GM20000 (cell line): ENCODE measurements at regions not wholly inside any gene's neighbourhood (a gene's known extent, or its start where the extent isn't known, plus 50 kb on each side); places are given as distances from the start of the nearest gene placed in this dataset.

ENCODE experiments used
- DNase-seq: peaks from one replicate; pipeline ENCODE4 v3.0.0; 2012; ENCODE audit warnings: low spot score
- TF ChIP-seq, protein P1 (sequence below): IDR thresholded peaks from 2 replicates; pipeline ENCODE4 v1.5.1; 2012; ENCODE audit warnings: mild to moderate bottlenecking, control low read depth; ENCODE audit errors: extremely low read depth, missing control alignments

DNA sequence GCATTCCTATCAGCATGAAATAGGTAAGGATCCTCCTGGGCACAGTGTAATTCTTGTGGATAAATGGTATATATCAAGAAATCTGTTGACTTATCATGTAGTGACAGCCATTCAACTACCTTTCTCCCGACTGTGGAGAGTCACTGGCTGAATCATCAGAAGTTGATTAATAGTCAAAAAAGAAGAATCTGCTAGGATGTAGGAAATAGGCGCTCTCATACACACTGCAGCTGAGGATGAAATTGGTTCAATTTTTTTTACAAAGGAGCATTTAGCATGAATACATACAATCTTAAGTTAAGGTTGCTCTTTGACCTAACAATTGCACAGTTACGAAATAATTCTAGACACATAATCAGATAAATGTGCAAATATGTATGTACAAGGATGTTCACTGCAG is 486.8 kb downstream of the ADGRL2 start:
- TF ChIP-seq, protein P1, sequence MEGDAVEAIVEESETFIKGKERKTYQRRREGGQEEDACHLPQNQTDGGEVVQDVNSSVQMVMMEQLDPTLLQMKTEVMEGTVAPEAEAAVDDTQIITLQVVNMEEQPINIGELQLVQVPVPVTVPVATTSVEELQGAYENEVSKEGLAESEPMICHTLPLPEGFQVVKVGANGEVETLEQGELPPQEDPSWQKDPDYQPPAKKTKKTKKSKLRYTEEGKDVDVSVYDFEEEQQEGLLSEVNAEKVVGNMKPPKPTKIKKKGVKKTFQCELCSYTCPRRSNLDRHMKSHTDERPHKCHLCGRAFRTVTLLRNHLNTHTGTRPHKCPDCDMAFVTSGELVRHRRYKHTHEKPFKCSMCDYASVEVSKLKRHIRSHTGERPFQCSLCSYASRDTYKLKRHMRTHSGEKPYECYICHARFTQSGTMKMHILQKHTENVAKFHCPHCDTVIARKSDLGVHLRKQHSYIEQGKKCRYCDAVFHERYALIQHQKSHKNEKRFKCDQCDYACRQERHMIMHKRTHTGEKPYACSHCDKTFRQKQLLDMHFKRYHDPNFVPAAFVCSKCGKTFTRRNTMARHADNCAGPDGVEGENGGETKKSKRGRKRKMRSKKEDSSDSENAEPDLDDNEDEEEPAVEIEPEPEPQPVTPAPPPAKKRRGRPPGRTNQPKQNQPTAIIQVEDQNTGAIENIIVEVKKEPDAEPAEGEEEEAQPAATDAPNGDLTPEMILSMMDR: no peak

DNA sequence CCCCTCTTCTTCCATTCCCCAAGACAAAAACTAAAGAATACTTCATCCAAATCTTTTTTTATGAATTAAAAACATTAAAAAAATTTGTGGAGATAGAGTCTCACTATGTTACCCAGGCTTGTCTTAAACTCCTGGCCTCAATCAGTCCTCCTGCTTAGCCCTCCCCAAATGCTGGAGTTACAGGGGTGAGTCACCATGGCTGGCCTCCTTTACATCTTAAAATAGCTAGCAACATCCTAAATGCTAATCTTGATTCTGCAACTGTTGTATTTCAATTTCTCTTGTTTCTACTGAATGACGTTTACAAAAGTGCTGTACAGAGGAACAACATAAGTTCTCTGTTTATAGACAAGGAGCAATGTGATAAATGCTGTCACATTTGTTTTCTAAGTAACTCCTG is 483.5 kb downstream of the ADGRL2 start:
- TF ChIP-seq, protein P1: no peak
- DNase-seq: no peak

More for the DNA sequence above, 486.8 kb downstream of the ADGRL2 start:
- no peak for DNase-seq

DNA sequence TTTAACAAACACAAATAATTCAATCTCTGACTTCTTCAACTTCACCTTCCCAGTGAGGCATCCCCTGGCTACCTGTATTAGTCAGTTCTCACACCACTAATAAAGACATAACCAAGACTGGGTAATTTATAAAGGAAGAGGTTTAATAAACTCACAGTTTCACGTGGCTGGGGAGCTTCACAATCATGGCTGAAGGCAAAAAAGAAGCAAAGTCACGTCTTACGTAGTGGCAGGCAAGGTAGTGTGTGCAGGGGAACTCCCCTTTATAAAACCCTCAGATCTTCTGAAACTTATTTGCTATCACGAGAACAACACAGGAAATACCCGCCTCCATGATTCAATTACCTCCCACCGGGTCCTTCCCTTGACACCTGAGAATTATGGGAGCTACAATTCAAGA is 478.5 kb downstream of the ADGRL2 start:
- DNase-seq: no peak
- TF ChIP-seq, protein P1: no peak

DNA sequence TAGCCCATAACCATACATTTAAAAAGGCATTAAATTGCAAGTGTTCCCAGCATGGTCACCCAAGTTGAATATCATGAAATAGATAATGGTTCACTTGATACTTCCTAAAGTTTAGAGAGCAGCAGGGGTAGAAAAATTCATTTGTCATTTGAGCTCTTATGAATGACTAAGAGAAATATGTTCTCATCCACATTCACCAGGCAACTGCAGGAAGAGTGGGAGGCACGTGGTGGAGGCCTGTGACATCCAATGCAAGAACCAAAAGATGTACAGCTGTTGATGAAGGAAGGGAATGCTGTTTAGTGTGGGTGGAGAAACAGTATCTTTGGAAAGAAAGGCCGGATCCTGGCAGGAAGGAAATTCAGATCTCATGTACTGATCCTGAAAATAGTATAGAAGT is 473.1 kb downstream of the ADGRL2 start:
- TF ChIP-seq, protein P1: no peak
- no peak for DNase-seq

DNA sequence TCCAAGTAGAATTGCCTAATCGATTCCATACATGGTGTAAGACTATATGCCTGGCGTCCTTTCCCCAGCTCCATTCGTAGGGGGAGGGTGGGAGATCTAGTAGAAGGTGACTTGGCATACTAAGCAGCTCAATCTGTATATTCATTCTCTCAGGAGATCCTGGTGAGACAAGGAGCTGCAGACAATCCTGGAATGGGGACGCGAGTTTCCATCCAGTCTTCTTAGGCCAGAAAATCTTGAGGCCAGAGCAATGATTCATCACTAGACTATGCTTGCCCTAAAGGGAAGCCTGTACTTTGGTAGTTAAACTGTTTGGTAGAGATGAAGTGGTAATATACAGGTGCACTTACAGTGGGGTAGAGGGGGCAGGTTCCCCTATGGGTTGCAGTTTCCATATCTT is 468.7 kb downstream of the ADGRL2 start:
- TF ChIP-seq, protein P1: no peak
- no peak for DNase-seq

DNA sequence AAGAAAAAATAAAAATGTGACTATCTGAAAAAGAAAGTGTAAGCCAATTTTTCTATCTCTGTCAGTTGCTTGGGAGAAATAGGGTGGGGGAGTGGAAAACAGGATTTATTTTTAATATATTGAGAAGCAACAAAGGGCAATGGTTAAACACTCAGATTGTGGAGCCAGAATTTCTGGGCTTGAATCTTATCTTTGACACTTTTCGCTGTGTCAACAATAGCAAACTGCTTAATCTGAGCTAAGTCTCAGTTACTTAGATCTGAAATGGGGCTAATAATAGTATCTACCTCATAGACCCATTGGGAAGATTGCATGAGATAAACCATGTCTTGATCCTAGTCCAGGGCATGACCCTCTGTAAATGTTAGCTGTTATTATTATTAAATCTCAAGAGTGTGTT is 468.1 kb downstream of the ADGRL2 start:
- TF ChIP-seq, protein P1: no peak
- DNase-seq: no peak

DNA sequence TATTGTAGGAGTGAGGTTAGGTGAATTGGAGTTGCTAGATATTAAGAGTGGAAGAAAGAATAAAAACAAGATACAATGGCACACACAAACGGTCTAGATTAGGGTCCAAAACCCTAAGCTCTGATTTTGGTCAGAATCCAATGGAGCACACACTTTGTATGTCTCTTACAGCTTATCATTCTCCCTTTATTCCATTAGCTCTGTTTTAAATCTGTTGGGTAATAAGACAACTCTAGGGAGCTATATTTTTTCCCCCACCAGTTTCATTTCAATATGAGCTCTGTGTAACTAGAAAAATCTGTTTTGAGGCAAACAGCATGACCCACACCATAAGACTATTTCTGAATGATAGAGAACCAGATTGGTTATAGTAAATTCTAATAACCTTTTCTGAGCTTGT is 465.6 kb downstream of the ADGRL2 start:
- DNase-seq: no peak
- TF ChIP-seq, protein P1: no peak
